DMS79 (cell line): ENCODE measurements at regions not wholly inside any gene's neighbourhood (a gene's known extent, or its start where the extent isn't known, plus 50 kb on each side); places are given as distances from the start of the nearest gene placed in this dataset.
A peak's percentile ranks its signal among the peaks of the same experiment; 100 is the strongest.

Experiments
- DNase-seq: peaks from one replicate; lab custom pipeline; 2025; lab: John Stamatoyannopoulos, UW

DNA sequence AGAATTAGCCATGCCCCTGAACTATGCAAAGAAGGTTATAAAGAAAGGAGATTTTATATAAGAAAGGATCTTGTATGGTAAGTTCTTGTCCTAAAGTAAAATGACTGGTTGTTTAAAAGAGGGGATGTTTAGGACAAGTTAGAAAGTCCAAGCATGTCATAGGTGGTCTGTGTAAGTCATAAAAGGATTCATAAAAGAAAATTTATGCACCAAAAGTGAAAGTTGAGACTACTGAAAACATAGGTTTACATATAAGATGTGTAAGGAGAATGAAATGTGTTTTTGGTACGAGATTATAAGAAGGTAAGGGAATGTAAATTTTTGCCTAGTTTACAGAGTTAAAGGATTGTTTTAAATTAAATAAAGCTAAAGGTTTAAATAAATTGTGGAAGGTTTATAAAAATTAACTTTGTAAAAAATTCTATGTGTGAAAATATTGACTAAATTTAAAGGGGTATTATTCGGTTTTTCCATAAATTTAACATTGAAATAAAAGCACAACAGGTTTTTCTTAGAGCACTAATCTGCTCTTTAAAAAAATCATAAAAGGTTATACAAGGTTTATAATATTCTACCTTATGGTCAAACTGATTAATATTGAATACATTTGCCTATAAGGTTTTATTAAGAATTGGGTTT lies 93.6 kb upstream of the UST start:
- no peak for DNase-seq

DNA sequence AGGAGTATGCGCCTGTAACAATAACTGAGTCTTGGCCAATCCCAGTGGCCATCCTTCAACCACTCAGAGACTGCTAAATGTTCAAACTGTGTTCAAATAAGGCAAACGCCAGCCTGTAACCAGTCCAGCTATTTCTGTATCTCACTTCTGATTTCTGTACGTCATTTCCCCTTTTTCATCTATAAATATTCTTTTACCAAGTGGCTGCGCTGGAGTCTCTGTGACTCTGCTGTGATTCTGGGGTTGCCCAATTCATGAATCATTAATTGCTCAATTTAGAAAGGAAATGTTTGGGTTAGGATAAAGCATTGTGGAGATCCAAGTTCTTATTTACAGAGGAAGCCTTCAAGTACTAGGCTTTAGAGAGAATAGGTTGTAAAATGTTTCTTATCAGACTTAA lies 89.8 kb upstream of the UST start:
- no peak for DNase-seq

DNA sequence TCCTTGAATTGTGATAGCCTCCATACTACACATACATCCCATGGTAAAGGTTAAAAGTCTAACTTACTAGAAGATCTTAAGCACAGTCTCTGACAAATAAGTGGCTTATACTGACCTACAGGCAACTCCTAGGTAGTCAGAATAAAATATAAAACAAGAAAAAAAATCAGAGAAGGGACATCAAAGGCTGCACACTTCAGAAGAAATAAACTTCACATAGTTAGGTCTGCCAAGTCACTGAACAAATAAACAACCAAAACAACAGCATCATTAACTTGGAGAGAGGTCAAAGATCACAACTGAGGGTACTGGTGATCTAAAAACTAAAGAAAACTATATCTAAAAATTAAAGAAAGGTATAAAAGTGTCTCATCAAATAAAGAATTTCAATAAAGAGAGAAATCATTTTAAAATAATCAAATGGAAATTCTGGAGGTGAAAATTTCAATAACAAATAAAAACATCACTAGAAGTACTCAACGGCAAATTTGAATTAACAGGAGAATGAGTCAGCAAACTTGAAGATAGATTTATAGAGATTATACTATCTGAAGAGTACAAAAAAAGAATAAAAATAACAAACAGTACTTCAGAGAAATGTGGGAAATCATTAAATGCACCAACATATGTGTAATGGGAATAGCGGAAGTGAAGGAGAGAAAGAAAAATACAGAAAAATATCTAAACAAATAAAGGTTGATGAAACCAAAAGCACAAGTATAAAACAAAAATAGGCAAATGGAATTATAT lies 88.0 kb upstream of the UST start:
- DNase-seq = no peak

GRCh38 chr6:148667395-148667794 lies 79.4 kb upstream of the UST start:
- DNase-seq = no peak

GRCh38 chr6:148671085-148671484 lies 75.7 kb upstream of the UST start:
- no peak for DNase-seq

DNA sequence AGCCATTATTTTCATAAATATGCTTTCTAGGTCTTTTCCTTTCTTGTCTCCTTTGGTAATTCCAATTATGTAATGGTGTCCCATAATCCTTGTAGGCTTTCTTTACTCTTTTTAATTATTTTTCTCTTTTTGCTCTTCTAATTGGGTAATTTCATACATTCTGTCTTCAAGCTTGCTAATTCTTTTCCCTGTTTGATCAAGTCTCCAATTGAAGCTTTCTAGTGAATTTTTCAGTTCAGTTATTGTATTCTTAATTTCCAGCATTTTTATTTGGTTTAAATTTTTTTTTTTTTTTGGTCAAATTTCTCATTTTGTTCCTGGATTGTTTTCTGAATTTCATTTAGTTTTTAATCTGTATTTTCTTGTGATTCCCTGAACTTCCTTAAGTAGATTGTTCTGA lies 74.9 kb upstream of the UST start:
- DNase-seq = no peak

- DNase-seq = no peak
Observed at GRCh38 chr6:148674306-148674705, 72.5 kb upstream of the UST start.

GRCh38 chr6:148677594-148678476 lies 69.0 kb upstream of the UST start:
- DNase-seq = no peak

- DNase-seq = no peak
Observed at GRCh38 chr6:148678682-148679081, 68.1 kb upstream of the UST start.

DNA sequence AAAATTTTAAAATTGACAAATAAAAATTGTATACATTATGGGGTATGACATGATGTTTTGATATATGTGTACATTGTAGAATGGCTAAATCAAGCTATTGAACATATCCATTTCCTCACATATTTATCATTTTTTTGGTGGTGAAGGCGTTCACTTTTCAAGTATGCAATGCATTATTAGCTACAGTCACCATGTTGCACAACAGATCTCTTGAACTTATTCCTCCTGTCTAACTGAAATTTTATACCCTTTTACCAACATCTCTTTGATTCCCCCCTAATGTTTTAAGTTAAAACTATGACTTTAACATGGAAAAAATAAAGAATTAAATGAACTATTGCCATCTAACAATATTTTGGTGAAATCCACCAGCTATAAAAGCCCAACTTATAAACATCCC lies 65.2 kb upstream of the UST start:
- DNase-seq = no peak

DNA sequence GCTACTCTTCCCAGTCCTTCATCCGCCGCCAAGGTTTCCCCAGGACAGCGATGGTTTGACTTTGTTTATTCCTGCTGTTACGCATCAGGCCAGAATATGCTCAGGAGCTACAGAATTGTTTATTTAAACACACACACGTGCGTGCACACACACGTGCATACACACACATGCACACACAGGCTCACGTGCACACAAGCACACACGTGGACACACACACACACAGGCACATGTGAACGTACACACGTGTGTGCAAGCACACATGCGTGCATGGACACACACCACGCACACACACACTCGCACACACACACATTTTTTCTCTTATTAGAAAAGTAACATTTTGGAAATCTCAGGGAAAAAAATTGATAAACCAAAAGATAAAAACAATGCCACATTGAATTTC lies 64.6 kb upstream of the UST start:
- no peak for DNase-seq

DNA sequence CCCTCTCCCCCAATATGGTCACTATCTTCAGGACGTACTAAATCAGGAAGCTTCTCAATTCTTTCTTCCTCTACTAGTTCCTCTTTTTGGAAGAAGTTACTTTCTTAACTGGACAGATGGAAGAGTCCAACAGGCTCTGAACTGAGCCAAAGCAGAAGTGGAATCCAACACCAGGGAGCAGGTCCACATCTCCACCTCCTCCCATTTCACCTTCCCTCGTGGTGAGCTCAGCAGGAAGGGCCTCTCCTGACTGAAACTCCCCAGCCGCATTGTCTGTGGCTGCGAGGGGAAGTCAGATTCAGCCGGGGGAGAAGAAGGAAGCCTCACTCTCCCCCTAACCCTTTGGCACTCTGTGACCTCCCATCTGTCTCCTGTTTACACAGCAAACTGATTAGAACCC lies 63.8 kb upstream of the UST start:
- DNase-seq = no peak

DNA sequence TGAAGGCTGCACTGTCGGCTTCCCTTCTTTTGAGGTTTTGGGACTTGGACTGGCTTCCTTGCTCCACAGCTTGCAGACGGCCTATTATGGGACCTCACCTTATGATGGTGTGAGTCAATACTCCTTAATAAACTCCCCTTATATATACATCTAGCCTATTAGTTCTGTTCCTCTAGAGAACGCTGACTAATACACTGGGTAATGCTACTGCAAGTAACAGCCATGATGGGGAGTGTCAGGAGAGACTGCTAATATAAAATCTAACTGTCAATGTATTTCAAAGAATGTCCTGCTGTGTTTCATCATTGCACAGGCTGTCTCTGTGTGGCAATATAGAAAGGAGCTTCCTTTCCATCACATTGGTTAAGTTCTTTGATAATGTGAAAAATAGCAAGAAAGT lies 57.7 kb upstream of the UST start:
- no peak for DNase-seq

DNA sequence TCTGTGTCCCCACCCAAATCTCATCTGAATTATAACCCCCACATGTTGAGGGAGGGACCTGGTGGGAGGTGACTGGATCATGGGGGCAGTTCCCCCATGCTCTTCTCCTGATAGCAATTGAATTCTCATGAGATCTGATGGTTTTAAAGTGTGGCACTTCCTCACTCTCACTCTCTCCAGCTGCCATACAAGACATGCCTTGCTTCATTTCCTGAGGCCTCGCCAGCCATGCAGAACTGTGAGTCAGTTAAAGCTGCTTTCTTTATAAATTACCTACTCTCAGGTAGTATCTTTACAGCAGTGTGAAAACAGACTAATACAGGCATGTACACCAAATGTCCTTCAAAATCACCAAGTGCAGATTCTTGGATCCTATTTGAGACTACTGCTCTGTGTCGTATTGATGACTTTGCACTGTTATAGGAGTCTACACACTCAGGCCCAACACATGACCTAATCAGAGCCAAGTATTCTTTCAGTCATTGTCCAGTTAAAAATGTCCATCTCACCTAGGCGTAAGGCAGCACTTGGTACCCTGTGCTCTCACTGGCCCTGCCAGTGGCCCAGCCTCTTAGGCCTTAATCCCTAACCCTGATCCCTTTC lies 52.8 kb upstream of the UST start:
- DNase-seq = peak; percentile 77
